HG03378 (cell line): ENCODE measurements at regions not wholly inside any gene's neighbourhood (a gene's known extent, or its start where the extent isn't known, plus 50 kb on each side); places are given as distances from the start of the nearest gene placed in this dataset.

Experiments used
- ATAC-seq: cut with Tn5 transposase; IDR thresholded peaks from one replicate; pipeline ENCODE4 v1.9.1; 2021; ENCODE audit warnings: mild to moderate bottlenecking, moderate library complexity; ENCODE audit not compliant: unreplicated experiment

GRCh38 chr2:220192994-220193753 is 565.7 kb downstream of the SLC4A3 start:
- no peak for ATAC-seq

GRCh38 chr2:220194630-220195584 is 567.5 kb downstream of the SLC4A3 start:
- ATAC-seq: no peak

GRCh38 chr2:220198896-220199295 is 571.5 kb downstream of the SLC4A3 start:
- no peak for ATAC-seq

- no peak for ATAC-seq
These were observed 574.6 kb downstream of the SLC4A3 start for GRCh38 chr2:220202066-220202465.

GRCh38 chr2:220209093-220209492 is 581.7 kb downstream of the SLC4A3 start:
- ATAC-seq: no peak

- no peak for ATAC-seq
These were observed 582.3 kb downstream of the SLC4A3 start for GRCh38 chr2:220209751-220210150.

GRCh38 chr2:220212296-220213080 is 585.1 kb downstream of the SLC4A3 start:
- ATAC-seq: no peak

- ATAC-seq: no peak
These were observed 588.4 kb downstream of the SLC4A3 start for GRCh38 chr2:220215785-220216184.

GRCh38 chr2:220219371-220219770 is 591.9 kb downstream of the SLC4A3 start:
- ATAC-seq: no peak

GRCh38 chr2:220220009-220220408 is 592.6 kb downstream of the SLC4A3 start:
- no peak for ATAC-seq

- ATAC-seq: no peak
These were observed 594.6 kb downstream of the SLC4A3 start for GRCh38 chr2:220221992-220222391.

GRCh38 chr2:220224691-220225543 is 597.5 kb downstream of the SLC4A3 start:
- ATAC-seq: no peak

- no peak for ATAC-seq
These were observed 598.6 kb downstream of the SLC4A3 start for GRCh38 chr2:220226076-220226475.

GRCh38 chr2:220226546-220226945 is 599.1 kb downstream of the SLC4A3 start:
- ATAC-seq: no peak

- ATAC-seq: no peak
These were observed 600.0 kb downstream of the SLC4A3 start for GRCh38 chr2:220227266-220227920.

GRCh38 chr2:220228310-220229006 is 601.0 kb downstream of the SLC4A3 start:
- no peak for ATAC-seq

- no peak for ATAC-seq
These were observed 613.2 kb downstream of the SLC4A3 start for GRCh38 chr2:220240641-220241040.

- ATAC-seq: no peak
These were observed 614.0 kb downstream of the SLC4A3 start for GRCh38 chr2:220241423-220241822.

- ATAC-seq: no peak
These were observed 616.1 kb downstream of the SLC4A3 start for GRCh38 chr2:220243571-220243970.
